GM03348 (cell line): ENCODE measurements at regions not wholly inside any gene's neighbourhood (a gene's known extent, or its start where the extent isn't known, plus 50 kb on each side); places are given as distances from the start of the nearest gene placed in this dataset.

Experiments used
- DNase-seq: peaks from one replicate; pipeline ENCODE4 v3.0.0; 2012; ENCODE audit warnings: low spot score

DNA sequence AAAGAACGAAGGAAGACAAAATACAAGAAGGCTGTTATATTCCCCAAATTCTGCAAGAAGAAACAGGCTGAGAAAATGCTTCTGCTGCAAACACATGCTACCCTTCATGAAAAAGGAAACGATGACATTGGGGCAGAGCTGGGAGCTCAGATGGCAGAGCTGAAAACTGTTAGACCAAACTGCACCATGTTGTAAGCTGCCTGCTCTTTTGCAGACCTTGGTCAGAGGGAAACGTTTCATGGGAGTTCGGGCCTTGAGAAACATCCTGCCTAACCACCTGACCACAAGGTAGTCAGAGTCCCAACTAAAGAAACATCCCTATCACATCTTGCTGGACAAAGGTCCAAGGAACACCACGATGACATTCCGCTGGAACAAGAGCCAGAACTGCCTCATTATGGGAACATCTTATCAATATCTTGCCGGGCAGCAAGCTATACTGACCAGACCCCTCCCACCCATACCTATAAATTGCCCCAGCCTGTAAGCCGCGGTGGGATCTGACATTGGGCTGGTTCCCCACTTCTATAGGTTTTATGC, 110.7 kb upstream of the CTSC start:
- DNase-seq = no peak

DNA sequence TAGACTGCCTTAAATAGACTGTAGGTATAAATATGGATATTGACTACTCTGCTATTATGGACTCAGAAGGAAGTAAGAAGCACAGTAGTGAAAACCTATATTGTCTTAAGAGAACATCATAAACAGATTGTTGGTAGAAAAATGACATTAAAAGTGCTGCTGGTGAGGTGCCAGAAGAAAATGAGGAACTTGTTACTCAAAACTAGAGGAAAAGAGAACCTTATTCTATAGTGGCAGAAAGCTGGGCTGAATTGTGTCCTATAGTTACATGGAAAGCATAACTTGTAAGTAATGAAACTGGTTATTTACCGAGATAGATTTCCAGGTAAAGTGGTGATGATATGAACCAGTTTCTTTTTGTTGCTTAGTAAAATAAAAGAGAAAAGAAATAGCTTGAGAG, 109.7 kb upstream of the CTSC start:
- no peak for DNase-seq

DNA sequence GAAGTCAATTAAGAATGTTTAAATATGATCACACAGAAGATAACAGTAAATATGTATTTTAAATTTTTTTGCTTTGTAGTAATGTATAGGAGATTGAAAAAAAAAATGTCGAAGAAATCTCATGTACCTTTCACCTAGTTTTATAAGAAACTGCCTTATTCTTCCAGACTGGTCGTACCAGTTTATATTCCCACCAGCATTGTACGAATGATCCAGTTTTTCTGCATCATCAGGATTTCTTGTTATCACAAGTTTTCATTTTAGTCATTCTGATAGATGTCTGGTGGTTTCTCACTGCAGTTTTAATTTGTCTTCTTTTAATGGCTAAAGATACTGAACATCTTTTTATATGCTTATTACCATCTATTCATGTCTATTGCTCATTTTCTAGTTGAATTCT, 101.8 kb upstream of the CTSC start:
- DNase-seq = no peak

DNA sequence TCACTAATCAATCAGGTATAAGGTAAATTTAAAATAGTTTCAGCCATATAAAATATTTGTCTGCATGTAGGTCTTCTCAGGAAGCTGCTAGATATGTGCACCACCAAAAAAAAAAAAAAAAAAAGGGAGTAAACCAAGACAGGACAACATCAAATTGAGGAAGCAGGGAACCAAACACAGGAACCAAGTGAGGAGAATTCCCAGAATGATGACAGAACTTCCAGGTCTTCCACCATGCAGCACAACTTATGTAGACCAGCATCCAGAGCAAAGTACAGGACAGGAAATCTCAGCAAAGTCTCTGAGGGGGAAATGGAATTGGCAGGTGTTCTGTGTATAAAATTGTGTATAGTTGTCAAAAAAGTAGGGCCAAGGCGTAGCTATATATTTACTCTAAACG, 101.2 kb upstream of the CTSC start:
- no peak for DNase-seq

DNA sequence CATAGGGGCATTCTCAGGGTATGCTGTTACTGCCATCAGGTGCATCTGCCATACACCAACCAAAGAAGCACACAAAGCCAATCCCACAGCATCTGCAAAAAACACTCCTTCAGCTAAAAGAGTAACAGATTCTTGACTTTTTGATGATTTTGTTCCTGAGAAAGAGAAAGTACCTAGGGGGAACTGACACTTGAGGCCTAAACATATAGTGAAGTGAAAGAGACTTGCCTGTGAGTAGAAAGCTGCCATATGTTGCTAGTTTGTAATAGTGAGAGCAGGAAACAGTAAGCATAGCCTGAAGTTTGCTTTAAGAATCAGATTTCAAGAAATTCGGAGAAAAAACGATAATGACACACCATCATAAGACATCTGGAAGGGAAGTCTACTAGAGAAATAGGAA, 97.9 kb upstream of the CTSC start:
- DNase-seq = no peak

DNA sequence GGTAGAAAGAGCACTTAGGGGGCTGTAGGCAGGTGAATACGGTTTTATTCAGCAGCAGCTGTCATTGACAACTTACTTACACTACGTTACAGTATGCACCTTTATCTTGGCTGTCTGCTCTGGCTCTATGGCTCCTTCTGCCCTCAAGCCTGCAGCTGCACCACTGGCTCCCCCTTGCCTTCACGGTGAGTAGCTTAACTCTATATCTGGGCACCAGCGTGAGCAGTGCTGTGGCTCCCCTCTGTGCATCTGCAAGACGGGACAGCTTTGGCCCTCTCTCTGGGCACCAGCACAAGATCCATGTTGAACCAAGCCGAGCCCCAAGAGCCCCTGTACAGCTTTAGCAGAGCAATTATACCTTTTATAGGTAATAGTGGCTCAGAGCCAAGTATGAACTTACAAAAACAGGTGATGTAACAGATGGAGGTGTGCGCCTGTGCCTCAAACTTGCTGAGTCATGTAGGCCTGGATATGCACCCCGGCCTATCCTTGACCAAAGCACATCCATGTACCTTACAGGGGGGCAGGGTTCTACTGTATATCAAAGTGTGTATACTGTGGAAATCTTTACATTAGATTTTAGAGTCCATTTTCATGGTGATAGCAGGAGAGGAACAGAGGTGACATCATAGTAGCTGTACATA, 96.9 kb upstream of the CTSC start:
- DNase-seq = no peak

DNA sequence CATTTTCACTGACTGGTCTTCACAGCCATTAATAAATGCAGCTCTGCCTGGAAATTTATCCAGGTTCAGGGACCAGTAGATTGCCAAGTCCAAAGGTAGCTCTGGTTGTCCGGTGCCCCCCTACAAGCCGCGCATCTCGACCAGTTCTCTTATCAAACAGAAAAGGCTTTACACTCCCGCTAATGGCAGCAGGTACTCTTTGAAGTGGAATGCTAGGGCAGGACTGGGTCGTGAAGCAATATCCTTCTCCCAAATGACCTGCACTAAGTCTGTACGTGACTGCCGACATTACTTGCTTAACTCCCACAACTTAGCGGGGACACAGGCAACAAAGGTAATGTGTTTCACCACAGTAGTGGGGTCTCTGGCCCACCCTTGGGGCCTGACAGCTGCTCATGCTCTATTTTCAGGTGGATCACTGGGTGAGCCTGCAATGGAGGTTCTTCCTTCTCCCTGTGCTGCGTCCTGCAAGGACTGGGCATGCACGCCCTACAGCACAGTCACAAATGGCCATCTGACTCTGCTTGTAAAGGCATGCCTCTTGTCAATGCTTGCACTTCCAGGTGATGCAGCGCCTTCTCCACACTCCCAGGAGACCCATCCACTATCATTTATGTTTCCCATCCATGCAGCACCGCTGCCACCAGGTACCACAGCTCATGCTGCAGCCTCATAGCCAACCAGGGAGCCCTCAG, 96.1 kb upstream of the CTSC start:
- no peak for DNase-seq

DNA sequence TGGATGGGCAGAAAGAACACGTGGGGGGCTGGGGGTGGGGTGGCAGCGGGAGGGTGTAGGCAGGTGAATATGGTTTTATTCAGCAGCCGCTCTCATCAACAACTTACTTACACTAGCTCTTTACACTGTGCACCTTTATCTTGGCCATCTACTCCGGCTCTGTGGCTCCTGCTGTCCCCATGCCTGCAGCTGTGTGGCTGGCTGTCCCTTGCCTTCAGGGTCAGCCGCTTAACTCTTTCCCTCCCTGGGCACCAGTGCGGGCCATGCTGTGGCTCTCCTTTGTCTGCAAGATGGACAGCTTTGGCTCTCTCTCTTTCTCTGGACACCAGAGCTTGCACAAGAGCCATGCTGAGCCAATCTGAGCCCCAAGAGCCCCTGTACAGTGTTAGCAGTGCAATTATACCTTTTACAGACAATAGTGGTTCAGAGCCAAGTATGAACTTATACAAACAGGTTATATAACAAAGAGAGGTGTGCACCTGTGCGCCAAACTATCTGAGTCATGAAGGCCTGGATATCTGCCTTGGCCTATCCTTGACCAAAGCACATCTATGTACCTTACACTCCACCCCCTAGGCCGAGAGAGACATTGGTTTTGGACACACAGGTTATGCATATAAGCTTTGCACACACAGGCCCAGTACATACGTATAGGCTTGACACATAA, 94.3 kb upstream of the CTSC start:
- no peak for DNase-seq

DNA sequence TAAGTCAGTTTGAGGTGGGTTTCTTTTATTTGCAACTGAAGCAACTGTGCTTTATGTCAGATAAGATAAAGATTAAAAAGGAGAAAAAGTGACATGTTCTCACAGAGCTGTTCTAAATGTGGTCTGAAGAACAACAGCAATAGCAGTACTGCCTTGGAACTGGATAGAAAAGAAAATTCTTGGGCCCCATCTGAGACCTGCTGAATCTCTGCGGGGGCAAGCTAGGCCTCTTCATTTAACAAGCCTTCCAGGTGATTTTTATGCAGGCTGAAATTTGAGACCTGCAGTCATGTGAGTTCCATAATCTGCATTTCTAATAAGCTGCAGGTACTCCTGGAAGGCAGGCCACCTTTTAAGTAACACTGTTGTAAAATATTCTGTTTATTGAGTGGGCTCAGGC, 91.4 kb upstream of the CTSC start:
- DNase-seq = no peak

DNA sequence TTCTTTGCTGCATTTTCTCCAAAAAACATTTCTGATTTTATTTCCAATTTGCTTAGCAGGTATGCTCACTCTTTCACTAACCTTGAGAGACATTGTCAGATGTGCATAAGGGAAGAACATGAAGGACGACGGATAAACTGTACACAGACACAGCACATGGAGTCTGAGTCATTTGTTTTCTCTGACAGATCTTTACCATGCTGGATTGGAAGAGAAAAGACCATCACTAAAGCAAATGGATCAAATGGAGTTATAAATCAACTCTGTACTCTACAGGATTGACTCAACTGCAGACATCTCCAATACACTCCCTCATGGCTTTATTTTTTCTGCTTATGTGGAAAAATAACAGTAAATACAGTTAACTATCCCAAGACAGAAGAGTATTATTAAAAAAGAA, 90.2 kb upstream of the CTSC start:
- DNase-seq = no peak

DNA sequence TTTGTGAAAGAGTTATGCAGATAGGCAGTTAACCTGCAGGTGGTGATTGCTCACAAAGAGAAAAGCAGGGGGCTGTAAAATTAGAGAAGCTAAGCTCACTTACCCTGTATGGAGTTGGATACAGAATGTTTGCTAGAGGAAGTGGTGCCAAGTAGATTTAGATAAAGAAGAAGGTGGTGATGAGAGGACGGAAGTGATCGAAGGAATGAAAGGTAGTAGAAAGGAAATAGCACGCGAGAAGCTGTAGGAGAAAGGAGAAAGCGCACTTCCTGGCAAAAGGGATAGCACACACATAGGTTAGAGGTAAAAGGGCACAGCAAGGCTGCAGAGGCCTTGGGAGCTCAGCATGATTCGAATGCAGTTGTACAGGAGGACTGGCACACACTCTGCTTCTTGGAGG, 87.3 kb upstream of the CTSC start:
- DNase-seq = no peak

DNA sequence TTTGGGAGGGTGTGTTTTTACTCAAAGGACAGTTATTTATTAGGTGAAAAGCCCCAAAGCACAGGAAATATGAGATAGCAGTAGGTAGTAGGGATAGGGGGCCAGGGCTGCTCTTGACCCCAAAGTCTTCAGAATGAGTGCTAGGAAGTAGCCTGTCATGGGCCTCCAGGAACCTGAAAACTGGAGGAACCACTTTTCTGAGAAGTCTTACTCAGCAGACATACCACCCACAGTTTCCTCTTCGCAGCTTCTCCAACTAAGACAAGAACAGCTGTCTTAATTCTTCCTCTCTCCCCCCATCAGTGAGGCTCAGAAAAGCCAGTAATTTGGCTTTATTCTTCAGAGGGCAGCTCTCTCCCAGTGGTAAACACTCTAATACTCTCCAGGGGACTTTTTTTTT, 84.0 kb upstream of the CTSC start:
- DNase-seq = peak; percentile 42

DNA sequence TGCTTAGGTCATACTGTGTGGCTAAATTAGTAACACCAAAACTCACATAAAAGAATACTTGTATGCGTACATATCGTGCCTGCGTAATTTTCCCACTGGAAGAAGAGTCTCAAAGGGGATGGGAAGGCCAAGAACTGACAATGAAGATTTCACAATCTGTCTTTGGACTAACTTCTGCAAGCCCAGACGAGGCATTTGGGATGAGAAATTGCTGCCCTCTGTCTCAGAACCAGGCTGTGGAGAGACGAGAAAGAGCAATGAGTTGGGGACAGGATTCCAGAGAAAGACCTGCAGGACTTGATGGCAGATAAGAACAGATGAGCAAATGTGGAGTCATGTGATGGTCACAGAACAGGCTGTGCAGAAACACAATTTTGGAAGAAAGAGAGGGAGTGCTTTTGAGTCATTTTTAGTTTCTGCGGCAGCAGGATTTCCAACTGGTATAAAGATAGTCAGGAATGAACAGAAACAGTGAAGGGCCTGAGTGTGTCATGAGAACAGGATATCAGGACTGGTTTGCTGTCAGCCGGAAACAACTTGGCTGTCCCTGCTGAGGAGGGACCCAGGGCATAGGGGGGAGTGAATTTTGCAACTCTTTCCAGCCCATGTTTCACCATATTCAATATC, 82.7 kb upstream of the CTSC start:
- peak; percentile 79 for DNase-seq

DNA sequence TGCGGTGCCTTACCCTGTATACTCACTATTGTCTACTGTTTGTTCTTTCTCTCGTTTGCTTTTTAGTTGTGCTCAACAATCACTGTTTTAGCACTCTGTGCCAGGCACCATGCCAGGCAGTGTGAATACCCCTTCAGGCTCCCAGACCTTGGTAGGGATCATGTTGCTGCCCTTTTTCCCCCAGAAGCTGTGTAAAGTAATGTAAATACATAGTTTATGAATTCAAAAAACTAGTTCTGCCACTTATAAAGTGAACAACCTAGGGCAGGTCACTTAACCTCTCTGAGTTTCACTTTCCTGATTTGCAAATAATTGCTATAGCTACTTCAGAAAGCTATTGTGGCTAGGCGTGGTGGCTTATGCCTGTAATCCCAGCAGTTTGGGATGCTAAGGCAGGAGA, 81.0 kb upstream of the CTSC start:
- DNase-seq = no peak

DNA sequence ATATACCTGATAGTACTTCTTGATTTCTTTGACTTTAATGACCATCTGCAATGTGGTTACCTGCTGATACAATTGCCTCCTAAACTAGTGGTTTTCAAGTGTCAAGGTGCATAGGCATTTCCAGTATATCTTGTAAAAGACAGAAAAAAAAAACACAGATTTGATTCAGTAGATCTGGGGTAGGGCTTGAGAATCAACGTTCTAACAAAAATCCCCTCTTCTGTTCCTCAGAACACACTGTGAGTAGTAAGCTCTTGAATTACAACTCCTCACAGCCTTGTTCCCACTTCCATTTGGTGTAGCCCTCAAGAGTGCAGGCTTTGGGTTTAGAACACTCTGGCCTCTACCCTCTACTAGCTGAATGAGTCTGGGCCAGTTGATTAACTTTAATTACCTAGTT, 78.0 kb upstream of the CTSC start:
- DNase-seq = no peak

DNA sequence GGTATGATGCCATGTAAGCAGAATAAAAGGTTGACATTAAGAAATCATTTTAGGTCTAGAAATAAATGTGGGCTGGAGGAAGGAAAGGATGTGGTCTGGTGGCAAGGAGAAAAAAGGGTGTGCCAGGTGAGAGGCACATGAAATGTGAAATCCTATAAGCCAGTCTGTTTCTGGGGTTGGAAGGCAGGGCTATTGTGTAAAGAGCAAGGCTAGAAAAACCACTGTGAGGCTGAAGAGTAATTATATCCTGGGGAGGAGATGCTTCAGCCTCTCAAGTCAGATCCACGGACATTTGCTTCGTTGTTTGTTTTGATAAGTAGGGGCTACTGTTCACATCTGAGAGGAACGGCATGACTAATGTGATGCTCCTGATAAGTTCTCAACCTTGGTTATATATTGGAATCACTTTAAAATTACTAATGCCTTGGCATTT, 77.5 kb upstream of the CTSC start:
- DNase-seq = no peak

DNA sequence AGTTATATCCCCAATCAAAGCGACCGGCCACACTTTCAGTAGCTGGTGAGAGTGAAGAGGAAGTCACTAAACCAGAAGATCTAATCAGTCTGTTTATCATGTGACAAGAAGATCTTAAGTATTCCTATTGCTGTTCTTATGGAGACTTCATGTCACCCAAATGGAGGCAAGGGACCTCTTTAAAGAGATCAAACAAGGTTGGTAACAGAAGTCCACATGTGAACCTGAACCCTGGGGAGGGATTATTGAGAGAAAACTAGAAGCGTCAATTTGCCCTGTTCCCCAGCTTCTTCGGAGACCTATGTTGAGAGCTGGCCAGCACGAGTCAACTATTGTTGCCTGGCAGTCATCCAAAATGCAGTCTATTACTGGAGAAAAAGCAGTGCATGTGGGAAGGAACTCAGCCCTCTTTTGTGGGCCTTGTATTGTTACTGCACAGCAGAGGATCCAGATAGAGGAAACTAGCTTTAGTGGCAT, 76.9 kb upstream of the CTSC start:
- no peak for DNase-seq

DNA sequence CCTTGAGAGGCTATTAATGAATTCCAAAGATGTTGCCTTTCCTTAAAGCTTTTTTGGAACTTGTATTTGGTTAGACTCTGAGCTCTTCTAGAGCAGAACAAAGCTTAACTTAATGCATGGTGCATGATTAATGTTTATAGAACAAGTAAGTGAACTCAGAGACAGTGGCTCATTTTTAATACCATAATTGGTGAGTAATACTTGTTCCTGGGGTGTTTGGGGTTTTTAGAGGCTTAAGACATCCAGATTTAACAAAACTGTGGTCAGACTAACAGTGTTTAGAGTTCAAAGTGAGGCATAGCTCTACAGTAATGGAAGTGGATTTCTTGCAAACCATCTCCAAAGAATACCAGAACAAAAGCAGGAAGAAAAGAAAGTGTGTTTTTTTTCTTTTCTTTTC, 73.7 kb upstream of the CTSC start:
- DNase-seq = peak; percentile 47

DNA sequence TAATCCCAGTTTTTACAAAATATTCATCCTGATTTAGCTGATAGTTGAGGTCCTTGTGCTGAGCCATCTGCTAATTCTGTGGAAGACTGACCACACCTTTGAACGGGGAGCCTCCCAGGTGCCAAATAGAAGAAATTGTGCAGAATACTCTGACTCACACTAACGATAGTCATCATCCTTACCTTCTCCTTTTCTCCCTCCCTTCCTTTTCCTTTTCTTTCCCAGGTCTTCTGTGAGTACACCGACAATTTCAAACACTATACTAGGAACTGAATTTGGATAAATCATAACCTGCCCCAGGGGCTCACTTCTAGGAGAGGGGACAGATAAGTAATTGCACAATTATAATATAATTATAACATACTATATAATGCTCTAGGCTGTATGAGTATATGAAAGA, 73.1 kb upstream of the CTSC start:
- no peak for DNase-seq

DNA sequence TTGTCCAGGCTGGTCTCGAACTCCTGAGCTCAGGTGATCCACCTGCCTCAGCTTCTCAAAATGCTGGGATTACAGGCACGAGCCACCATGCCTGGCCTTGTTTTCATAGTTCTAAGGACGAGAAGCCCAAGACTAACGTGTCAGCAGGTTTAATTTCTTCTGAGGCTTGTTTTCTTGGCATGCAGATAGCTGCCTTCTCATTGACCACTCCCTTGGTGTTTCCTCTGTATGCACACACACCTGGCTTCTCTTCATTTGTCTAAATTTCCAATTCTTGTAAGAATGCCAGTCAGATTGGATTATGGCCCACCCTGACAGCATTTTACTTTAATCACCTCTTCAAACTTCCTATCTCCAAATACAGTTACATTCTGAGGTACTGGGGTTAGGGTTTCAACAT, 72.5 kb upstream of the CTSC start:
- DNase-seq = no peak

DNA sequence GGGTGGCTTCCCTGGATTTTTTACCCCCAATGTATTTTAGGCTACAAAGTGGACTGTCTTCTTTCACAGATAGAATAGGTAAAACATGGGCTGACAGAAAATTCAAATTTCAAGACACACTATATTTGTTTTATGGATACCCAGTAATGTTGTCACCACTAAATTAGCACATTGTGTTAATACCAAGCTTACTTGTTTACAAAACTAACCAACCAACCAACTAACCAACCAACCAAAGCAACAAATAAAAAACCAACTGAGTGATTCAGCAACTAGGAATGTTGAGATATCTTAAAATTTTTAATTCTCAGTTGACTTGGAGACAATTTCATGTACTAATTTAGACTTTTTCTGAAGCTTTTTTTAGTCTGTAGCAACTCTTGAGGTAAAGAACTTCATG, 69.3 kb upstream of the CTSC start:
- no peak for DNase-seq

DNA sequence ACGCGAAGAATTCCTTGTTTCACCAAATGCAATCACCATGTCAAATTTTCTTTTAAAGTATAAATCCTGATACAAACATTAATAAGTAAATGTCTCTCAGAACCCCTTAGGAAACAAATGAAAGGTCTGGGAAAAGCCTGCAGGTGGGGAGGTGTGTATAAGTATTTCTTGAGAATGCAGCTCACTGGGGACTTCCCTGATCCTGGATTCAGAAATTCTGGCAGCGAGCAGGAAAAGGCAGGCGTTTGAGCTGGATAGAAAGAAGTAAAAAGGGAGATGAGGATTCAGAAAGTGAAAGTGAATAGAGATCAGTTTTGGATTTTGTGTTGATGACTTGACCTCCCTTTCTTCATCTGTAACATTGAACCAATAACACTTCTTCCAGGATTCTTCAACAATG, 68.3 kb upstream of the CTSC start:
- DNase-seq = no peak
